GM12878 (cell line): ENCODE measurements at regions not wholly inside any gene's neighbourhood (a gene's known extent, or its start where the extent isn't known, plus 50 kb on each side); places are given as distances from the start of the nearest gene placed in this dataset.
"Not testable (repeated sequence)": the region's sequence is repeated elsewhere in the genome, so short reads cannot be mapped to it uniquely, and the experiment has no call there.

ENCODE experiments used
- ATAC-seq: fragments of 200-7000 bp; cut with Tn5 transposase; 3 replicates; pipeline ENCODE4 v1.9.1; 2020; ENCODE audit warnings: mild to moderate bottlenecking, moderate library complexity
- BruUV-seq: library from RNA; stranded (reverse); fragments of 400-500 nt; replicated peaks from 2 replicates; lab custom pipeline; 2021; lab: Mats Ljungman, UMichigan
- CTCF ChIA-PET: fragments of 300-600 bp; sonication (Branson Sonifier 250); formaldehyde crosslinking; extraction: SDS; loops from one replicate; lab custom pipeline; 2021; ENCODE audit warnings: inconsistent platforms; lab: Yijun Ruan, JAX
- POLR2A ChIA-PET: fragments of 350-600 bp; formaldehyde crosslinking; extraction: SDS; loops from one replicate; lab custom pipeline; 2021; ENCODE audit warnings: inconsistent platforms; lab: Charles Lee
- RAD21 ChIA-PET: fragments of 300-600 bp; sonication (Branson Sonifier 250); formaldehyde crosslinking; loops from one replicate; lab custom pipeline; 2023; ENCODE audit warnings: antibody characterized with exemption; ENCODE audit not compliant: unreplicated experiment; lab: Charles Lee
- SMC1A ChIA-PET: fragments of 300-600 bp; sonication (Branson Sonifier 250); formaldehyde crosslinking; loops from one replicate; lab custom pipeline; 2023; ENCODE audit not compliant: unreplicated experiment, uncharacterized antibody; lab: Charles Lee
- DNase-seq: peaks from one replicate; pipeline ENCODE4 v3.0.0-alpha.2; 2011; ENCODE audit warnings: low read depth, low spot score
- FAIRE-seq: peaks from 3 replicates; lab custom pipeline; 2011; peaks lifted over from hg19 to GRCh38; lab: Jason Lieb, UNC
- H2AFZ ChIP-seq: 2 replicates; pipeline ENCODE4 v1.6.0; 2011; ENCODE audit warnings: low read depth, low read length, control low read depth; ENCODE audit not compliant: control insufficient read depth
- H3K27ac ChIP-seq: 2 replicates; pipeline ENCODE4 v1.5.1; 2011; ENCODE audit warnings: control low read depth; ENCODE audit not compliant: control insufficient read depth, insufficient read depth
- H3K27me3 ChIP-seq, 2 experiments: replicated peaks in 1 of 2; 2 replicates each; pipeline versions ENCODE4 v1.6.0 to v1.6.1; 2011; ENCODE audit warnings: low read length in 1 of 2; ENCODE audit not compliant: control insufficient read depth in 2 of 2, insufficient read depth in 2 of 2
- H3K36me3 ChIP-seq, 2 experiments: 2 replicates each; pipeline ENCODE4 v1.5.1; 2011; ENCODE audit warnings: low read length in 1 of 2; ENCODE audit not compliant: control insufficient read depth in 2 of 2, insufficient read depth in 2 of 2
- H3K4me1 ChIP-seq: 2 replicates; pipeline ENCODE4 v1.6.1; 2011; ENCODE audit warnings: mild to moderate bottlenecking, low read length, moderate library complexity, mixed read lengths; ENCODE audit not compliant: control insufficient read depth, insufficient read depth
- H3K4me2 ChIP-seq: 2 replicates; pipeline ENCODE4 v1.6.0; 2011; ENCODE audit warnings: control low read depth; ENCODE audit not compliant: control insufficient read depth, insufficient read depth
- H3K4me3 ChIP-seq: fragments of 200-600 bp; sonication (generic); 2 replicates; pipeline ENCODE4 v1.5.1; 2016
- H3K79me2 ChIP-seq: 2 replicates; pipeline ENCODE4 v1.6.0; 2011; ENCODE audit warnings: low read length; ENCODE audit not compliant: control insufficient read depth, insufficient read depth
- H3K9ac ChIP-seq: 2 replicates; pipeline ENCODE4 v1.8.0; 2011; ENCODE audit warnings: low read length, control low read depth, mixed read lengths; ENCODE audit not compliant: control insufficient read depth, insufficient read depth
- H3K9me3 ChIP-seq: replicated peaks from 3 replicates; pipeline ENCODE4 v1.5.1; 2011; ENCODE audit warnings: mild to moderate bottlenecking, low read length; ENCODE audit not compliant: control insufficient read depth, insufficient read depth
- H4K20me1 ChIP-seq: 2 replicates; pipeline ENCODE4 v1.6.0; 2011; ENCODE audit not compliant: control insufficient read depth, insufficient read depth
- NRF1 ChIP-seq: conservative IDR thresholded peaks from 2 replicates; pipeline ENCODE4 v1.6.1; 2011; ENCODE audit warnings: mild to moderate bottlenecking, low read depth, low read length, improper control_type of control experiment
- WGBS: methylation state at CpG from one replicate; pipeline ENCODE4 v1.1.6; 2016; ENCODE audit warnings: low lambda C conversion rate; ENCODE audit not compliant: insufficient replicate concordance, insufficient coverage; ENCODE audit errors: missing lambda C conversion rate; 5-methylcytosine and 5-hydroxymethylcytosine counted together
- in situ Hi-C: fragments of 300-500 bp; cut with MboI; formaldehyde crosslinking; loops from 9 replicates; pipeline ENCODE4 v1.14.3; 2018; ENCODE audit warnings: mixed read lengths
- intact Hi-C: fragments of 100-400 bp; cut with micrococcal nuclease; formaldehyde crosslinking; loops from one replicate; pipeline ENCODE4 v1.14.2; 2022; ENCODE audit not compliant: unreplicated experiment

DNA sequence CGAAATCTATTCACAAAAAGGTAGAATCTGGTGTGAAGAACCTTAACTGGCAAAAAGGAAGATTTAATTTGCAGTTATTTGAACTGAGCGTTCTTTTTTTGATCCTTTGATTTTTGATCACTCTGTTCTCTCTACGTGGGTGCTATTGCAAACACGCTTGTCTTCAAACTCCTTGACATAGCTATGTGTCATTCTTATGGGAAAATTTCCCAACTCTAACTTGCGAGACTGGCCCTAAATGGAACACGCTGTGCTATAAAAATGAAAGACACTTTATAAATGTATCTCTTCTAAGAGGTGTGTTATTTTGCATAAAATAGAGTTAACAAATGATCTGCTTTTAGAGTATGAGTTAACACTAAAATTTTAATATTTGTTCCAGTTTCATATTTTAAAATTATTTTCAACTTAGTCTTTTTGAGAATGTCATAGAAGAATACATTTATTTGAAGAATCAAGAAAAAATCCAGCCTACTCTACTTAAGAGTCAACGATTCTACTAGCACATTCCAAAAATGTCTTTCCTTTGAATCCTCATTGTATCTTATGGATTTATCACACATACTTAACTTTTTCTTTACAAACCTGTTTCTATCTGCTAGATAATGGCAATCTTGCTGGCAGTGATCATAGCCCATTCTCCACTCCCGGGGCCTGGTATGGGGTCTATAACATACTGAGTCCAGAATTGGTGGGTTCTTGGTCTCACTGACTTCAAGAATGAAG, 610.0 kb upstream of the TBL1XR1 start:
- ATAC-seq, result no peak
- ChIA-PET RAD21 (no interaction called here), CTCF (no interaction called here), SMC1A (no interaction called here), POLR2A (no interaction called here)
- WGBS, result 23% methylated on average over 8 of the region's 8 CpGs
- FAIRE-seq, result no peak
- TF ChIP-seq NRF1, result no peak
- Histone ChIP-seq H3K79me2 (no peaks in the 10 kb centered on the region), H3K36me3 (no peaks in the 10 kb centered on the region), H4K20me1 (no peaks in the 10 kb centered on the region), H3K27ac (no peak overlapping the region), H3K9ac (no peak overlapping the region), H3K4me1 (no peaks in the 10 kb centered on the region), H3K27me3 (no peaks in the 10 kb centered on the region), H3K4me3 (no peak overlapping the region), H2AFZ (no peak overlapping the region), H3K4me2 (no peak overlapping the region), H3K9me3 (no peaks in the 10 kb centered on the region)
- intact Hi-C loops (no loop called here), in situ Hi-C loops (no loop called here)
- BruUV-seq, result no TSS peak
- no peak for DNase-seq

DNA sequence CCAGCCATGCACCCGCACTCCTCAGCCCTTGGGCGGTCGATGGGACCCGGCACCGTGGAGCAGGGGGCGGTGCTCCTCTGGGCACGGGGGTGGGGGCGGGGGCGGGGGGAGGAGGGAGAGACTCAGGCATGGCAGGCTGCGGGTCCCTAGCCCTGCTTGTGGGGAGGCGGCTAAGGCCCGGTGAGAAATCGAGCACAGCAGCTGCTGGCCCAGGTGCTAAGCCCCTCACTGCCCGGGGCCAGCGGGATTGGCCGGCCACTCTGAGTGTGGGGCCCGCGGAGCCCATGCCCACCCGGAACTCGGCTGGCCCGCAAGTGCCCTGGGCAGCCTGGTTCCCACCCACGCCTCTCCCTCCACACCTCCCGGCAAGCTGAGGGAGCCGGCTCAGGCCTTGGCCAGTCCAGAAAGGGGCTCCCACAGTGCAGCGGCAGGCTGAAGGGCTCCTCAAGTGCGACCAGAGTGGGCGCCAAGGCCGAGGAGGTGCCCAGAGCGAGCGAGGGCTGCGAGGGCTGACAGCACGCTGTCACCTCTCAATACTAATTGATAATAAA, 611.7 kb upstream of the TBL1XR1 start:
- H3K4me3 ChIP-seq, H3K79me2 ChIP-seq, RAD21 ChIA-PET, H4K20me1 ChIP-seq, CTCF ChIA-PET, H3K36me3 ChIP-seq, H3K4me1 ChIP-seq, BruUV-seq, DNase-seq, FAIRE-seq, H3K27me3 ChIP-seq, H3K27ac ChIP-seq, H3K4me2 ChIP-seq, ATAC-seq, H3K9me3 ChIP-seq, H2AFZ ChIP-seq, H3K9ac ChIP-seq, SMC1A ChIA-PET, POLR2A ChIA-PET, in situ Hi-C loops, intact Hi-C loops: not testable (repeated sequence)
- 75% methylated on average over 15 of the region's 32 CpGs for WGBS
